ENCODE measurements at regions not wholly inside any gene's neighbourhood (a gene's known extent, or its start where the extent isn't known, plus 50 kb on each side); places are given as distances from the start of the nearest gene placed in this dataset.

DNA sequence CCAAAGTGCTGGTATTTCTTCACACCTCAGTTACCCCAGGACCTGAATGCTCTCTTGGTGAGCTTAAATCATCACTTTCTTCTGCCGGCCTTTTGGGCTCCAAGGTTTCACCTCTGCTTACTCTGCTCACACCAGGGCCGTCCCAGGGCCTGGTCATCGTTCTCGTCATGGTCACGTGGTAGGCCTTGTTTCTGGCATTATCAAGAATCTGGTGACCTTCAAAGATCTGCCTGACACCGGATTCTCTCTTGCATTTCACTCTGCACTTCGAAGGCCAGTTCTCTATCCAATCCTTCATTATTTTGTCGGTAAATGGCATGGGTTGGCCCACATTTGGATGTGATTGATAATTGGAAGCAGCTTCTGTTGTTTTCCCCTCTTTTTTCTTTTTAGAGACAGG lies 80.5 kb downstream of the HRH4 start:
- TF ChIP-seq POLR2AphosphoS5 (IDR thresholded peaks at IDR 0.05; ENCODE audit: low read depth, low read length) (no peak), POLR2A (IDR thresholded peaks at IDR 0.05; ENCODE audit: low read depth, low read length) (no peak), TAF1 (IDR thresholded peaks at IDR 0.05; ENCODE audit: borderline replicate concordance, low read depth, low read length) (no peak)
